Stimulated activated CD4-positive, alpha-beta T cell treated with anti-CD3 and anti-CD28 coated beads, Interleukin-1b, Interleukin-23, amount 100 ng/mL, for 48 hours (primary cell): ENCODE measurements at regions not wholly inside any gene's neighbourhood (a gene's known extent, or its start where the extent isn't known, plus 50 kb on each side); places are given as distances from the start of the nearest gene placed in this dataset.
"Not testable (repeated sequence)": the region's sequence is repeated elsewhere in the genome, so short reads cannot be mapped to it uniquely, and the experiment has no call there.

Experiments
- DNase-seq: peaks from one replicate; pipeline ENCODE4 v3.0.0-alpha.2; 2020

- DNase-seq = no peak
Observed at GRCh38 chr13:50200569-50200968, 185.3 kb downstream of the KCNRG start.

GRCh38 chr13:50200988-50201387, 185.7 kb downstream of the KCNRG start:
- DNase-seq = no peak

DNA sequence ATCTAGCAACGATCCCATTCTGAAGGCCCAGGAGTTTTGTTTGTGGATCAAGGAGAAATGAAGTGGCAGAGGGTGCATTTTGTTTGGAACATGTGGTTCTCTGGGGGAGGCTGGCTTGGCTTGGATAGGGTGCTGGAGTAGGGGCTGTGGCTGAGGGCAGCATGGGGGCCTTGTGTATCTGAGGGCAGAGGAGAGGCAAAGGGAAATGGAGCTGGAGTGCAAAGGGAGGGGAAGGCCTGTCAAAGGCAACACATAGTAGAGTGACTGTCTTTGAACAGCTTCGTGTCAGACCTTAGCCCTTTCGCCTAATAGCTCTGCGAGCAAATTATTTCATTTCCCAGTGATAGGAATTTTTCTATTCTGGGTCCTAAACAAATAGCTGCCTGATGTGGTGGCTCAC, 187.2 kb downstream of the KCNRG start:
- DNase-seq = no peak

GRCh38 chr13:50203256-50203941, 188.2 kb downstream of the KCNRG start:
- no peak for DNase-seq

GRCh38 chr13:50205581-50205980, 190.3 kb downstream of the KCNRG start:
- DNase-seq = no peak

DNA sequence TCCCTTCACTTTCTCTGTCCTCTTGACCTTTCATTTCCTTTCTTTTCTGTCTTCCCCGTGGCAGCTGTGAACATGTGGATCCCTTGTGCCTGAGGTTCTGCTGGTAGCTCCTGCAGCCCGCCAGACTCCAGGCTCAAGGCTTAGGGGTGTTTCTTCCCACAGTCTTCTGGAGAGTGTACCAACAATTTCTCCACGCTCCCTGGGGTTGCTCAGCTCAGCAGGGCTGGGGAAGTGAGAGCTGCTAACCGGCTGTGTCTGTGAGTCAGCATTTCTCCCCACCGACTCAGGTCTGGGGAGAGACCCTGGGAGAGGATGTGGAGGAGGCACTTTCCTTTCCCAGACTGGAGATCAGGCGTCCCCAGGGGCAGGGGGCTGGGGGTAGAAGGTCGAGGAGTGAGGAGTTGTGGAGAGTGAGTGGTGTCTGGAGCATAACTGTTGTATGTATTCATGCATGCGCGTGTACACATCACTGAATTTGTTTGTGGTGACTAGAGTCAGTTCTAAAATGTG, 193.6 kb downstream of the KCNRG start:
- DNase-seq = no peak

GRCh38 chr13:50209631-50210030, 194.4 kb downstream of the KCNRG start:
- no peak for DNase-seq

GRCh38 chr13:50213526-50213925, 198.3 kb downstream of the KCNRG start:
- DNase-seq = no peak

GRCh38 chr13:50214514-50214913, 199.3 kb downstream of the KCNRG start:
- DNase-seq = no peak

DNA sequence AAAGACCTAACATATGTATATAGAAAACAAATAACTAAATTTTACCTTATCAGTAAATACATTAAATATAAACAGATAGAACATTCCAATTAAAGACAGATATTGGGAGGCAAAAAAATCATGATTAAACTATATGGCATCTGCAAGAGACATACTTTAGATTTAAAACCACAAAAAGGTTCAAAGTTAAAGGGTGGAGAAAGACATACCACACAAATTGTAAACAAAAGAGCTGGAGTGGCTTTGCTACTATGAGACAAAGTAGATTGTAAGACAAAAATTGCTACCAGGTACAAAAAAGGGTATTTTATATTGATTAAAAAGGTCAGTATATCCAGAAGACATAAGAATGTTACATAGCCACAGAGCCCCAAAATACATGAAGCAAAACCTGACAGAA, 200.2 kb downstream of the KCNRG start:
- no peak for DNase-seq

GRCh38 chr13:50219743-50220142, 204.5 kb downstream of the KCNRG start:
- no peak for DNase-seq

- no peak for DNase-seq
Observed at GRCh38 chr13:50220938-50221337, 205.7 kb downstream of the KCNRG start.

DNA sequence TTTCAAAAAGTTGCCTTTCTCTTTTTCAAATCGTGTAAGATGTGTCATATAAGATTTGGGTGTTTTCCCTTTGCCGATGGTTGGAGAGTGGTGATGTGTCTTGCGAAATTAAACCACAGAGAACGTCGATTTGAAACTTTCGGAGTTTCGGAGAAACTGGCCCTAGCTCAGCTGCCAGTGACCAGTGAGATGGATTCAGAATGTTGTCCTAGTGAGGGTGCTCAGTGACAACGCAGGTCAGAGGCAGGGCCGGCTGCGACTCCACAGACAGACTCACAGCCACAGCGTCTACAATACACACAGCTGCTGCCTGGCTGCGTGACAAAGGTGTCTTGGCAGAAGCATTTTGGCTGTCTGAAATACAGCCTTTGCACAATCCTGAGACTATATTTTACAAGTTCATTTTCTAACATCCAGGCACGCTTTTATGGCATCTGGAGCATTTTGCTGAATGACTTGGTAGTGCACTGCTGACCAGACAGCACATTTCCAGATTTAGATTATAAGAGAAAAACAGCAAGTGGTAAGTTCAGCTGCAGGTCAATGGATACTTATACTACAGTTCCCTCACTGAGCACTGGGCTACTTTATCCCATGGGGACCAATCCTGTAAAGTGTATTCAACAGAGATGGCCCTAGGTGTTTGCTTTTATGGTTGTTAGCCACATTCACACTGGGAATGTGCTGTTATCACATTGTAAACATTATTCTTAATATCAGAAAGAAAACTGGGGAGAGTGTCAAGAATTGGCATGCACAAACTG, 207.5 kb downstream of the KCNRG start:
- no peak for DNase-seq

GRCh38 chr13:50224534-50224933, 209.3 kb downstream of the KCNRG start:
- peak; percentile 22 for DNase-seq

DNA sequence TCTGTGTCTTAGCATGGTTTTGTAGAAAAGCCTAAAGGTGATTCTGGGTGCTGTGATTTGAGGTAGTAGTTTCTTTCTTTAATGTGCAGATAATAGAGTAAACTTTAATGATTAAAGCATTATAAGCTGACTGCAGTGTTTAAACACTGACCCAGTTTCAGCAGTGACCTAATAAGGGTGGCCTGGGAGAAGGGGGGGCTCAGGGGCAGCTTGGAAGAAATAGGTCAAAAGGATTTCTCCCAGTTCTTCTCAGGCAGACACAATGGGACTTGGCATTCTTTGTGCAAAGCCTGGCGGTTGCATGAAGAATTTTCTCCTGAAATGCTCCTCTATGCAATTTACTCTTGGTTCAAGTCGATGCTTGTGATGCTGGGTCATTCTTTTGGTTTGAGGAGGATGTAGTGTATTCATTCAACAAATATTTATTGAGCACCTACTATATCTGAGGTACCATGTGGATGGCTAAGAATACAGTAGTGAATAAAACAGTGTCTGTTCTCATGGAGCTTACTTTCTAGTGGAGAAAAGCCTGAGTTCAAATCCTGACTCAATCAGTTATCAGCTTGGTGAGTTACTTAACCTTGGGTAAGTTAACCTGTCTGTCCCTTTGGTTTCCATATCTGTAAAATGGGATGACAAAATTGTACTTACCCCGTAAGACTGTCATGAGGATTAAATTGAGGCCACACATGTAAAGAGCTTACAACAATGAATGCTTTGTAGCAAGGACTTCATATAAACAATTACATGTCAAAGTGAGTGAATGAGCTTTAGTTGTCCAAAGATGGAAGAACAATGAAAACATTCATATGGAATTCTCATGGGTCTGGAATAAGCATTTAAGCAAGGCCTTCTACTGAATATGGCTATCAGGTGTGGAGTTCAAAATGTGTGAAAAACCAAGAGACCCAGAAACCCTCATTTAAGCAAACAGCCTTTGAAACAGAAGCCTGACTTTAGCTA, 210.2 kb downstream of the KCNRG start:
- DNase-seq = no peak

DNA sequence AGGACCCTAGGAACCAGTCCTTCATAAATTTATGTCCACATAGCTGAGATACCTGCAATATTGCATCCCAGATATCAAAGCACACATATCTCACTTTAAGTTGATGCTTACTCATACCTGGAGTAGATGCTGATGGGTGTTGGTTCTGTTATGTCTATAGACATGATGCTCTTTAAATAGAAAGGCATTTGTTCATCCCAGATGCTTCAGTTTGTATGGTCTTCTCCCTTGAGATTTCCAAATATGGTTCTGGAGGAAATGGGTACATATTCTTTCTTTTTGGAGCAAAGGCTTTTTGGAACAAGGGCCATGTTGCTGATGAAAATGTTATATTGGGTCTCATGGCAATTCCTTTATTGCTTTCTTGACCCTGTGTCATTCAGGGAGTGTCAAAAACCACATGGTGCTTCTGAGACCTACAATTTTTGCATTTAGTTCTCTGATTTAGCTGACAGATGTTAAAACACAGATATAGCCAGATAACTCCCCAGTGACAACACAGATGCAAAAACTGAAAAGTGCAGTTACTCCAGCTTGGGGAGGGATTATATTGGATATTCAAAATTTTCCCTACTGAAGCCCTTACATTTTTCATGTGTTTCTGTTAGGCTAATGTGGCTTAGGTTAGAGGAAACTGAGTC, 211.4 kb downstream of the KCNRG start:
- DNase-seq = no peak

DNA sequence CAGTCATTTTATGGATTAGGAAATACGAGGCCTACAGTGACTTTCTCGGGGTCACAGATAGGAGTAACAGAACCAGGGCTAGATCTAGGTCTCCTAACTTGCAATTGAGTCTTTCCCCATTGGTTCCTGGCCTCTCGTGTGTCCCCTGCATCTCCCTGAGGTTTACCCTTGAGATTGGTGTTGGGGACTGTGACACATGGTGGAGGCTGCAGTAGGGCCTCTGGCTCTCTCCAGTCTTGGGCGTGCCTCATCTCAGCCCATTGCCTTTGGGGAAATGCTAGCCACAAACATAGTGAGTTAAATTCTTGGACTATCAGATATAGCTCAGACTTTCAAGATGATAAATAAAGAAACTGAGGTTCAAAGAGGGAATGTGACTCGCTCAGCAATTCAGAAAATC, 212.1 kb downstream of the KCNRG start:
- DNase-seq = peak; percentile 44

DNA sequence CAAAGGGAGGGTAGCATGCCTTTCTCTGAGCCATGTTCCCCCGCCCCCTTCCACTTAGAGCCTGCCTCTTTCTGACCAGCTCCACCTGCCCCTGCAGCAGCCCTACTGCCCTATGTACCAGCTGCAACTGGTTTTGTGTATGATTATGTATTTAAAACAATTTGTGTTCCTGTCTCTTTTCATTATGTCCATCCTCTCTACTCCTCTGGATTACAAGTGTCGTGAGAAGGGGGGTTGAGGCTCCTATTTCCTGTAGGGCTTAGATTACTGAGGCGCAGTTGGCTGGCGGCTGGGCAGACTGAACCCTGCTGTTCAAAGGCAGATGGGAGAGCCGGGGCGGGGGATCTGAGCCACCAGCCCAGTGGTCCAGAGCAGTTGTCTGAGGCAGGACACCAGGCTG, 213.3 kb downstream of the KCNRG start:
- no peak for DNase-seq

DNA sequence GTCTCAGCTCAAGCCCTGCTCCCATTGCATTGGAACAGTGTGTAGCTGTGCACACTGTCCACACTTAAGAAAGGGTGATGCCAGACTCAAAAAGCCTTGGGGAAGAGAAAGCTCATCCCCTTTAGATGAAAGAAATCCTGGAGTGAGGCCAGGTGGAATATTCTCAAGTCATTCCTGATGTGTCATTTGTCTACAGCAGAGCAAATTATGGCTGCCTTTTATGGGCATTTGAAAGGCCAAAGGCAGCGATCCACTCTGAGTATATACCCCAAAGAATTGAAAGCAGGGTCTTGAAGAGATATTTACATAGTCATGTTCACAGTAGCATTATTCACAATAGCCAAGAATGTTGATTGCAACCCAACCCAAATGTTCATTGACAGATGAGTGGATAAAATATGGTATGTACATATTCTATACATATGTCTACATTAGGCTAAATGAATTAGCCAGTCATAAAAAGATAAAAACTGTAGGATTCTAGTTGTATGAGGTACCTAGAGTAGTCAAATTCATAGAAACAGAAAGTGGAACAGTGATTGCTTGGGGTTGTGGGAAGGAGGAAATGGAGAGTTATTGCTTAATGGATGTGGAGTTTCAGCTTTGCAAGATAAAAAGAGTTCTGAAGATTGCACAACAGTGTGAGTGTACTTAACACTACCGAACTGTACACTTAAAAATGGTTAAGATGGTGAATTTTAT, 214.9 kb downstream of the KCNRG start:
- no peak for DNase-seq

DNA sequence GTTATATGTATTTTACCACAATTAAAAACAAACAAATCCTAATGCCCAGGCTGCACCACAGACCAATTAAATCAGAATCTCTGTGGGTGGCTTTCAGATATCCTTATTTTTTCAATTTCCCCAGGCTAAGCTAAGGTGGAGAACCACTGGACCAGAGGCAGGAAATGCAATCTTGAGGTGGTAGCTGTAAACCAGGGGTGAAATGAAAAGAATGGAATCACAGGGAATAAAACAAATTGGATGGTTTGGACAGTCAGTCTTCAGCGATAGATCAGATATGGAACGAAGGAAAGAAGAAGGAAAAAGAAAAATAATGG, 215.4 kb downstream of the KCNRG start:
- DNase-seq = no peak

GRCh38 chr13:50233574-50233973, 218.3 kb downstream of the KCNRG start:
- not testable (repeated sequence) for DNase-seq
